ENCODE measurements at regions not wholly inside any gene's neighbourhood (a gene's known extent, or its start where the extent isn't known, plus 50 kb on each side); places are given as distances from the start of the nearest gene placed in this dataset.
"Not testable (repeated sequence)": the region's sequence is repeated elsewhere in the genome, so short reads cannot be mapped to it uniquely, and the experiment has no call there.

- TF ChIP-seq TAF1 (IDR thresholded peaks at IDR 0.05; ENCODE audit: low read depth) (no peak), EZH2 (IDR thresholded peaks at IDR 0.05; ENCODE audit: borderline replicate concordance, insufficient read depth, low read length, poor library complexity, severe bottlenecking) (no peak), REST (IDR thresholded peaks at IDR 0.05; ENCODE audit: borderline replicate concordance) (no peak), SMC3 (conservative IDR thresholded peaks at IDR 0.05; ENCODE audit: poor library complexity) (no peak), MXI1 (conservative IDR thresholded peaks at IDR 0.05; ENCODE audit: poor library complexity, severe bottlenecking) (no peak), CTCF (IDR thresholded peaks at IDR 0.05; ENCODE audit: poor library complexity, severe bottlenecking) (no peak), POLR2AphosphoS5 (IDR thresholded peaks at IDR 0.05) (no peak), EP300 (conservative IDR thresholded peaks at IDR 0.05; ENCODE audit: poor library complexity, severe bottlenecking) (no peak), RAD21 (conservative IDR thresholded peaks at IDR 0.05) (no peak)
These were observed 115.0 kb downstream of the SYF2 start for GRCh38 chr1:25117233-25117823.

GRCh38 chr1:25116832-25117231 lies 115.5 kb downstream of the SYF2 start:
- H3K4me2 ChIP-seq (ENCODE audit: low read length): no peak overlapping the region
- no peak overlapping the region for H3K27ac ChIP-seq (ENCODE audit: low read length)
- H2AFZ ChIP-seq (ENCODE audit: low read depth, low read length): no peak overlapping the region
- no peaks in the 10 kb centered on the region for H4K20me1 ChIP-seq (ENCODE audit: insufficient read depth)
- no peaks in the 10 kb centered on the region for H3F3A ChIP-seq (ENCODE audit: insufficient read depth, low read length, poor library complexity, severe bottlenecking)
- H3K9me3 ChIP-seq (ENCODE audit: low read length): no peaks in the 10 kb centered on the region
- no peak overlapping the region for H3K4me3 ChIP-seq (ENCODE audit: low read length)
- H3K9ac ChIP-seq (ENCODE audit: low read length): no peak overlapping the region
- TF ChIP-seq TAF1 (IDR thresholded peaks at IDR 0.05; ENCODE audit: low read depth): no peak
- TF ChIP-seq CTCF (IDR thresholded peaks at IDR 0.05; ENCODE audit: poor library complexity, severe bottlenecking): no peak
- no peak for TF ChIP-seq REST (IDR thresholded peaks at IDR 0.05; ENCODE audit: borderline replicate concordance)
- no peaks in the 10 kb centered on the region for H3K9me2 ChIP-seq (ENCODE audit: insufficient read depth, low read length)
- no peaks in the 10 kb centered on the region for H3K79me2 ChIP-seq (replicated peaks; ENCODE audit: insufficient read depth, low read length)
- H3K36me3 ChIP-seq (ENCODE audit: insufficient read depth, low read length): no peaks in the 10 kb centered on the region
- no peaks in the 10 kb centered on the region for H3K27me3 ChIP-seq (ENCODE audit: insufficient read depth, low read depth, low read length)

More at GRCh38 chr1:25117233-25117823, 115.0 kb downstream of the SYF2 start:
- Histone ChIP-seq H2AFZ (ENCODE audit: low read depth, low read length) (no peak overlapping the region), H3F3A (ENCODE audit: insufficient read depth, low read length, poor library complexity, severe bottlenecking) (no peaks in the 10 kb centered on the region), H3K9me3 (ENCODE audit: low read length) (no peaks in the 10 kb centered on the region), H3K9ac (ENCODE audit: low read length) (no peak overlapping the region), H3K27ac (ENCODE audit: low read length) (no peak overlapping the region), H3K79me2 (replicated peaks; ENCODE audit: insufficient read depth, low read length) (no peaks in the 10 kb centered on the region), H4K20me1 (ENCODE audit: insufficient read depth) (no peaks in the 10 kb centered on the region), H3K4me3 (ENCODE audit: low read length) (no peak overlapping the region), H3K9me2 (ENCODE audit: insufficient read depth, low read length) (no peaks in the 10 kb centered on the region), H3K27me3 (ENCODE audit: insufficient read depth, low read depth, low read length) (no peaks in the 10 kb centered on the region), H3K36me3 (ENCODE audit: insufficient read depth, low read length) (no peaks in the 10 kb centered on the region), H3K4me2 (ENCODE audit: low read length) (no peak overlapping the region)

- H3K9me2 ChIP-seq (ENCODE audit: insufficient read depth, low read length); H3F3A ChIP-seq (ENCODE audit: insufficient read depth, low read length, poor library complexity, severe bottlenecking); H3K9me3 ChIP-seq (ENCODE audit: low read length); H3K79me2 ChIP-seq (replicated peaks; ENCODE audit: insufficient read depth, low read length); H3K4me2 ChIP-seq (ENCODE audit: low read length); H3K4me3 ChIP-seq (ENCODE audit: low read length); H3K27me3 ChIP-seq (ENCODE audit: insufficient read depth, low read depth, low read length); H3K9ac ChIP-seq (ENCODE audit: low read length); H3K36me3 ChIP-seq (ENCODE audit: insufficient read depth, low read length); H3K27ac ChIP-seq (ENCODE audit: low read length); H4K20me1 ChIP-seq (ENCODE audit: insufficient read depth); H2AFZ ChIP-seq (ENCODE audit: low read depth, low read length): not testable (repeated sequence)
These were observed 116.2 kb downstream of the SYF2 start for GRCh38 chr1:25116117-25116516.
